MCF 10A (cell line): ENCODE measurements at regions not wholly inside any gene's neighbourhood (a gene's known extent, or its start where the extent isn't known, plus 50 kb on each side); places are given as distances from the start of the nearest gene placed in this dataset.

Experiments
- BruUV-seq: library from RNA; stranded (reverse); fragments of 400-500 nt; replicated peaks from 2 replicates; lab custom pipeline; 2021; lab: Mats Ljungman, UMichigan
- CTCF ChIA-PET: fragments of 300-600 bp; sonication (Branson Sonifier 250); formaldehyde crosslinking; extraction: SDS; loops from one replicate; lab custom pipeline; 2021; ENCODE audit warnings: antibody characterized with exemption, inconsistent platforms; lab: Yijun Ruan, JAX
- POLR2A ChIA-PET: fragments of 300-600, 350-650 bp; sonication (Branson Sonifier 250); formaldehyde crosslinking; extraction: SDS; loops from one replicate; lab custom pipeline; 2020; ENCODE audit warnings: antibody characterized with exemption, inconsistent platforms; lab: Yijun Ruan, JAX
- DNase-seq: peaks from one replicate; pipeline ENCODE4 v3.0.0-alpha.2; 2018; ENCODE audit not compliant: unreplicated experiment
- H3K27ac Mint-ChIP-seq: one replicate; pipeline ENCODE4 v1.8.0; 2022; ENCODE audit warnings: mild to moderate bottlenecking, low read depth, mixed read lengths; ENCODE audit not compliant: unreplicated experiment
- H3K27me3 Mint-ChIP-seq: one replicate; pipeline ENCODE4 v1.8.0; 2022; ENCODE audit warnings: mixed read lengths; ENCODE audit not compliant: insufficient read depth, unreplicated experiment
- H3K36me3 Mint-ChIP-seq: one replicate; pipeline ENCODE4 v1.8.0; 2022; ENCODE audit warnings: mild to moderate bottlenecking, moderate library complexity, mixed read lengths; ENCODE audit not compliant: insufficient read depth, unreplicated experiment
- H3K4me1 Mint-ChIP-seq: one replicate; pipeline ENCODE4 v1.8.0; 2022; ENCODE audit warnings: mixed read lengths; ENCODE audit not compliant: insufficient read depth, unreplicated experiment
- H3K4me3 Mint-ChIP-seq: one replicate; pipeline ENCODE4 v1.8.0; 2022; ENCODE audit warnings: mild to moderate bottlenecking, moderate library complexity, mixed read lengths; ENCODE audit not compliant: unreplicated experiment
- H3K9me3 Mint-ChIP-seq: one replicate; pipeline ENCODE4 v1.8.0; 2022; ENCODE audit warnings: mixed read lengths; ENCODE audit not compliant: unreplicated experiment
- CTCF ChIP-seq: fragments of 200-600 bp; IDR thresholded peaks from one replicate; pipeline ENCODE4 v1.8.0; 2022; ENCODE audit warnings: antibody characterized with exemption, mild to moderate bottlenecking; ENCODE audit not compliant: unreplicated experiment
- intact Hi-C: fragments of 100-400 bp; cut with micrococcal nuclease; formaldehyde crosslinking; loops from 2 replicates; pipeline ENCODE4 v1.14.1; 2022

- Mint-ChIP-seq H3K36me3 (no peaks in the 10 kb centered on the region), H3K27ac (no peak overlapping the region)
- CTCF ChIA-PET: interaction anchor here (0.7 kb wide), 2 partner anchors 97 to 665 kb away, joined by 3 read pairs; no protein-coding TSS in a partner anchor
Measured at GRCh38 chr5:18079831-18080230, 445.6 kb downstream of the TAF11L14 start.

GRCh38 chr5:18088020-18088579 lies 453.8 kb downstream of the TAF11L14 start:
- Mint-ChIP-seq H3K4me3 (no peak overlapping the region), H3K36me3 (peaks cover 6% of the 10 kb centered on the region), H3K4me1 (no peaks in the 10 kb centered on the region), H3K27me3 (no peaks in the 10 kb centered on the region), H3K27ac (no peak overlapping the region), H3K9me3 (no peaks in the 10 kb centered on the region)
- no peak for TF ChIP-seq CTCF
- BruUV-seq: no TSS peak
- ChIA-PET CTCF (interaction anchor here (0.5 to 1.2 kb wide), 3 partner anchors 24 to 897 kb away, joined by 3 to 4 read pairs (median 3); no protein-coding TSS in a partner anchor), POLR2A (no interaction called here)
- intact Hi-C loops: no loop called here
- no peak for DNase-seq

More at GRCh38 chr5:18079831-18080230, 445.6 kb downstream of the TAF11L14 start:
- Mint-ChIP-seq H3K4me1 (no peaks in the 10 kb centered on the region), H3K27me3 (no peaks in the 10 kb centered on the region), H3K4me3 (no peak overlapping the region), H3K9me3 (no peaks in the 10 kb centered on the region)
- intact Hi-C loops: no loop called here
- TF ChIP-seq CTCF: no peak
- no TSS peak for BruUV-seq
- POLR2A ChIA-PET: interaction anchor here (0.6 kb wide), 1 partner anchor 478 kb away, joined by 3 read pairs; no protein-coding TSS in a partner anchor
- no peak for DNase-seq

GRCh38 chr5:18090177-18090576 lies 455.9 kb downstream of the TAF11L14 start:
- Mint-ChIP-seq H3K27me3 (no peaks in the 10 kb centered on the region), H3K36me3 (peaks cover 4% of the 10 kb centered on the region), H3K4me1 (no peaks in the 10 kb centered on the region), H3K4me3 (no peak overlapping the region), H3K9me3 (no peaks in the 10 kb centered on the region), H3K27ac (no peak overlapping the region)
- no peak for TF ChIP-seq CTCF
- CTCF ChIA-PET: no interaction called here
- no TSS peak for BruUV-seq
- intact Hi-C loops: no loop called here
- DNase-seq: no peak
- POLR2A ChIA-PET: no interaction called here

GRCh38 chr5:18091142-18091541 lies 456.9 kb downstream of the TAF11L14 start:
- no peak overlapping the region for H3K27ac Mint-ChIP-seq
- H3K4me3 Mint-ChIP-seq: no peak overlapping the region
- no peaks in the 10 kb centered on the region for H3K4me1 Mint-ChIP-seq
- no peaks in the 10 kb centered on the region for H3K9me3 Mint-ChIP-seq
- POLR2A ChIA-PET: no interaction called here
- no peaks in the 10 kb centered on the region for H3K36me3 Mint-ChIP-seq
- intact Hi-C loops: no loop called here
- DNase-seq: no peak
- CTCF ChIA-PET: no interaction called here
- BruUV-seq: no TSS peak
- H3K27me3 Mint-ChIP-seq: no peaks in the 10 kb centered on the region
- TF ChIP-seq CTCF: no peak
